Liver (tissue), 8 donors: ENCODE measurements at regions not wholly inside any gene's neighbourhood (a gene's known extent, or its start where the extent isn't known, plus 50 kb on each side); places are given as distances from the start of the nearest gene placed in this dataset.

Source experiments
- DNase-seq: peaks from one replicate; pipeline ENCODE4 v3.0.0-alpha.2; 2017; ENCODE audit warnings: low spot score
- H3K27ac ChIP-seq, 2 donors: one replicate each; pipeline ENCODE4 v1.7.0; 2013; ENCODE audit warnings: inconsistent platforms in 2 of 2, low read length in 2 of 2, control low read depth in 1 of 2, low read depth in 1 of 2, mild to moderate bottlenecking in 1 of 2
- H3K27me3 ChIP-seq, 4 donors: one replicate each; pipeline versions ENCODE4 v1.6.1 to v1.7.0; 2013; ENCODE audit warnings: low read length in 3 of 4, inconsistent platforms in 1 of 4, mild to moderate bottlenecking in 1 of 4, moderate library complexity in 1 of 4; ENCODE audit not compliant: control insufficient read depth in 4 of 4, insufficient read depth in 4 of 4
- H3K36me3 ChIP-seq, 4 donors: one replicate each; pipeline versions ENCODE4 v1.6.1 to v1.7.0; 2013; ENCODE audit warnings: low read length in 3 of 4, mild to moderate bottlenecking in 3 of 4, low read depth in 1 of 4, moderate library complexity in 1 of 4; ENCODE audit not compliant: control insufficient read depth in 4 of 4, insufficient read depth in 3 of 4
- H3K4me1 ChIP-seq, 4 donors: one replicate each; pipeline versions ENCODE4 v1.6.1 to v1.7.0; 2013; ENCODE audit warnings: low read length in 3 of 4, mild to moderate bottlenecking in 3 of 4, moderate library complexity in 1 of 4; ENCODE audit not compliant: control insufficient read depth in 4 of 4, insufficient read depth in 4 of 4
- H3K4me3 ChIP-seq, 3 donors: one replicate each; pipeline versions ENCODE4 v1.6.1 to v1.7.0; 2013; ENCODE audit warnings: low read length in 3 of 3, control low read depth in 1 of 3, low read depth in 1 of 3, mild to moderate bottlenecking in 1 of 3
- H3K9ac ChIP-seq, 2 donors: one replicate each; pipeline ENCODE4 v1.7.0; 2013; ENCODE audit warnings: low read length in 2 of 2, mild to moderate bottlenecking in 2 of 2, moderate library complexity in 2 of 2, control low read depth in 1 of 2, low read depth in 1 of 2
- H3K9me3 ChIP-seq, 4 donors: one replicate each; pipeline versions ENCODE4 v1.6.1 to v1.7.0; 2013; ENCODE audit warnings: low read length in 3 of 4; ENCODE audit not compliant: control insufficient read depth in 4 of 4
- ATF3 ChIP-seq: IDR thresholded peaks from 2 replicates; pipeline ENCODE4 v1.6.1; 2016; ENCODE audit warnings: antibody characterized with exemption
- CTCF ChIP-seq: fragments of 150-350 bp; IDR thresholded peaks from 2 replicates; pipeline ENCODE4 v1.5.1; 2017; ENCODE audit warnings: improper control_type of control experiment, low read depth, low read length; ENCODE audit not compliant: missing input control
- EGR1 ChIP-seq, 2 donors: IDR thresholded peaks; 2 replicates each; pipeline ENCODE4 v1.6.1; 2016 to 2018; ENCODE audit warnings: antibody characterized with exemption in 2 of 2, low read depth in 2 of 2
- FOXA1 ChIP-seq: IDR thresholded peaks from 2 replicates; pipeline ENCODE4 v1.6.1; 2016; ENCODE audit warnings: antibody characterized with exemption
- FOXA2 ChIP-seq: IDR thresholded peaks from 2 replicates; pipeline ENCODE4 v1.6.1; 2016; ENCODE audit warnings: antibody characterized with exemption
- GABPA ChIP-seq, 2 donors: IDR thresholded peaks in 1 of 2; conservative IDR thresholded peaks in 1 of 2; 2 replicates each; pipeline ENCODE4 v1.6.1; 2016; ENCODE audit warnings: antibody characterized with exemption in 2 of 2, mild to moderate bottlenecking in 1 of 2, moderate library complexity in 1 of 2
- HNF4A ChIP-seq, 2 donors: conservative IDR thresholded peaks; 2 replicates each; pipeline ENCODE4 v1.6.1; 2016; ENCODE audit warnings: antibody characterized with exemption in 2 of 2, mild to moderate bottlenecking in 2 of 2
- HNF4G ChIP-seq: IDR thresholded peaks from 2 replicates; pipeline ENCODE4 v1.6.1; 2016; ENCODE audit warnings: antibody characterized with exemption
- JUND ChIP-seq, 2 donors: IDR thresholded peaks; 2 replicates each; pipeline ENCODE4 v1.6.1; 2016; ENCODE audit warnings: antibody characterized with exemption in 2 of 2
- MAX ChIP-seq: IDR thresholded peaks from 2 replicates; pipeline ENCODE4 v1.6.1; 2016; ENCODE audit warnings: antibody characterized with exemption
- NR2F2 ChIP-seq: IDR thresholded peaks from 2 replicates; pipeline ENCODE4 v1.6.1; 2016; ENCODE audit warnings: antibody characterized with exemption
- RAD21 ChIP-seq, 2 donors: IDR thresholded peaks; 2 replicates each; pipeline ENCODE4 v1.6.1; 2016; ENCODE audit warnings: antibody characterized with exemption in 2 of 2, mild to moderate bottlenecking in 2 of 2
- REST ChIP-seq: IDR thresholded peaks from 2 replicates; pipeline ENCODE4 v1.6.1; 2016; ENCODE audit warnings: antibody characterized with exemption, mild to moderate bottlenecking
- RXRA ChIP-seq, 2 donors: IDR thresholded peaks; 2 replicates each; pipeline ENCODE4 v1.6.1; 2017 to 2018; ENCODE audit warnings: antibody characterized with exemption in 2 of 2, mild to moderate bottlenecking in 1 of 2
- SP1 ChIP-seq: IDR thresholded peaks from 2 replicates; pipeline ENCODE4 v1.6.1; 2018; ENCODE audit warnings: antibody characterized with exemption, mild to moderate bottlenecking
- TAF1 ChIP-seq: conservative IDR thresholded peaks from 2 replicates; pipeline ENCODE4 v1.6.1; 2016; ENCODE audit warnings: antibody characterized with exemption, mild to moderate bottlenecking
- YY1 ChIP-seq: IDR thresholded peaks from 2 replicates; pipeline ENCODE4 v1.6.1; 2016; ENCODE audit warnings: antibody characterized with exemption, mild to moderate bottlenecking
- ZBTB33 ChIP-seq: IDR thresholded peaks from 2 replicates; pipeline ENCODE4 v1.6.1; 2016; ENCODE audit warnings: antibody characterized with exemption
- WGBS: extraction: QIAGEN DNeasy Blood & Tissue Kit; methylation state at CpG from one replicate; pipeline ENCODE4 v1.1.7; 2013; 5-methylcytosine and 5-hydroxymethylcytosine counted together
- donor health status: healthy.
- donor health status: healthy.
- donor health status: healthy.
- donor health status: healthy.
- donor health status: healthy.

- no peak for TF ChIP-seq NR2F2
- no peak for TF ChIP-seq RAD21 (IDR thresholded peaks at IDR 0.05)
- TF ChIP-seq ATF3 = no peak
- TF ChIP-seq REST = no peak
- TF ChIP-seq SP1 = no peak
- TF ChIP-seq HNF4G = no peak
- TF ChIP-seq TAF1 = no peak
Observed at GRCh38 chr9:4359016-4359415, 59.1 kb upstream of the GLIS3 start (continued).

- Histone ChIP-seq H3K36me3 (no peaks in the 10 kb centered on the region), H3K4me3 (no peak overlapping the region), H3K4me1 (peaks cover 4 to 12% (median 5%) of the 10 kb centered on the region in 4 donors), H3K9me3 (no peaks in the 10 kb centered on the region), H3K27me3 (no peaks in the 10 kb centered on the region), H3K27ac (no peak overlapping the region), H3K9ac (no peak overlapping the region)
- no peak for DNase-seq
- WGBS = 97% methylated on average over 3 of the region's 3 CpGs
- TF ChIP-seq TAF1 (no peak), ZBTB33 (no peak), REST (no peak), EGR1 (IDR thresholded peaks at IDR 0.05; ENCODE audit: low read depth in 2 of 2) (no peak), RXRA (IDR thresholded peaks at IDR 0.05) (no peak), HNF4G (no peak), RAD21 (IDR thresholded peaks at IDR 0.05) (no peak), YY1 (no peak), MAX (no peak), FOXA1 (no peak), FOXA2 (no peak), CTCF (no peak), HNF4A (conservative IDR thresholded peaks at IDR 0.05) (no peak), JUND (IDR thresholded peaks at IDR 0.05) (no peak), GABPA (IDR thresholded peaks at IDR 0.05 in 1 of 2, conservative IDR thresholded peaks at IDR 0.05 in 1 of 2) (no peak), ATF3 (no peak), NR2F2 (no peak), SP1 (no peak)
Observed at GRCh38 chr9:4357929-4358328, 58.1 kb upstream of the GLIS3 start.
